SK-N-SH (cell line): ENCODE measurements at regions not wholly inside any gene's neighbourhood (a gene's known extent, or its start where the extent isn't known, plus 50 kb on each side); places are given as distances from the start of the nearest gene placed in this dataset.

ENCODE experiments used
- CTCF ChIA-PET: fragments of 300-600, 350-600 bp; formaldehyde crosslinking; extraction: SDS; loops from one replicate; lab custom pipeline; 2021; lab: Yijun Ruan, JAX
- POLR2A ChIA-PET: fragments of 350-600 bp; sonication (Branson Sonifier 250); formaldehyde crosslinking; extraction: SDS; loops from one replicate; lab custom pipeline; 2020; ENCODE audit warnings: antibody characterized with exemption, inconsistent platforms; lab: Yijun Ruan, JAX
- DNase-seq: peaks from one replicate; pipeline ENCODE4 v3.0.0; 2012
- H2AFZ ChIP-seq: fragments of 200-600 bp; sonication (generic); 2 replicates; pipeline ENCODE4 v1.8.1; 2016; ENCODE audit warnings: antibody characterized with exemption, mild to moderate bottlenecking, low read depth
- H3F3A ChIP-seq: fragments of 200-600 bp; sonication (generic); replicated peaks from 2 replicates; pipeline ENCODE3; 2016; ENCODE audit warnings: antibody characterized with exemption, mild to moderate bottlenecking; ENCODE audit not compliant: insufficient read depth
- H3K27ac ChIP-seq, 2 experiments: fragments of 200-500 bp in 1 of 2; fragments of 200-600 bp in 1 of 2; sonication (Bioruptor generic) in 1 of 2; sonication (generic), shearing (Covaris generic) in 1 of 2; 2 replicates each; pipeline versions ENCODE4 v1.5.1 to v1.6.1; 2014 to 2016; ENCODE audit warnings: low read depth in 2 of 2, inconsistent platforms in 1 of 2, low read length in 1 of 2, mild to moderate bottlenecking in 1 of 2, mixed read lengths in 1 of 2
- H3K27me3 ChIP-seq: fragments of 200-600 bp; sonication (generic), shearing (Covaris generic); 2 replicates; pipeline ENCODE4 v1.6.1; 2016; ENCODE audit warnings: mixed run types; ENCODE audit not compliant: insufficient read depth
- H3K36me3 ChIP-seq, 2 experiments: fragments of 200-500 bp in 1 of 2; fragments of 200-600 bp in 1 of 2; sonication (Bioruptor generic) in 1 of 2; sonication (generic) in 1 of 2; replicated peaks in 1 of 2; 2 replicates each; pipeline versions ENCODE3 to v1.5.1; 2014 to 2016; ENCODE audit warnings: low read length in 1 of 2, mild to moderate bottlenecking in 1 of 2; ENCODE audit not compliant: insufficient read depth in 2 of 2, control insufficient read depth in 1 of 2
- H3K4me1 ChIP-seq, 2 experiments: fragments of 200-500 bp in 1 of 2; fragments of 200-600 bp in 1 of 2; sonication (Bioruptor generic) in 1 of 2; sonication (generic), shearing (Covaris generic) in 1 of 2; 2 replicates each; pipeline versions ENCODE4 v1.5.1 to v1.6.1; 2014 to 2016; ENCODE audit warnings: low read depth in 1 of 2, low read length in 1 of 2, mixed run types in 1 of 2; ENCODE audit not compliant: insufficient read depth in 2 of 2, control insufficient read depth in 1 of 2
- H3K4me2 ChIP-seq: fragments of 200-600 bp; sonication (generic), shearing (Covaris generic); 2 replicates; pipeline ENCODE4 v1.6.1; 2017; ENCODE audit warnings: mixed run types
- H3K4me3 ChIP-seq, 2 experiments: fragments of 200-500 bp in 1 of 2; fragments of 200-600 bp in 1 of 2; sonication (Bioruptor generic) in 1 of 2; sonication (generic), shearing (Covaris generic) in 1 of 2; 2 replicates each; pipeline versions ENCODE4 v1.5.1 to v1.8.1; 2014 to 2016; ENCODE audit warnings: low read depth in 2 of 2, inconsistent platforms in 1 of 2, low read length in 1 of 2, mild to moderate bottlenecking in 1 of 2, mixed read lengths in 1 of 2, moderate library complexity in 1 of 2
- H3K79me2 ChIP-seq: fragments of 200-600 bp; sonication (generic); 2 replicates; pipeline ENCODE4 v1.8.1; 2017; ENCODE audit warnings: mild to moderate bottlenecking; ENCODE audit not compliant: insufficient read depth
- H3K9ac ChIP-seq: fragments of 200-600 bp; sonication (generic); 2 replicates; pipeline ENCODE4 v1.6.1; 2017; ENCODE audit warnings: mixed run types
- H3K9me2 ChIP-seq: fragments of 200-600 bp; sonication (generic); 2 replicates; pipeline ENCODE4 v1.6.1; 2017; ENCODE audit warnings: mixed run types
- H3K9me3 ChIP-seq: fragments of 200-600 bp; sonication (generic); 2 replicates; pipeline ENCODE4 v1.6.1; 2017; ENCODE audit warnings: mixed run types, mild to moderate bottlenecking, moderate library complexity
- H4K20me1 ChIP-seq: fragments of 200-600 bp; sonication (generic); 2 replicates; pipeline ENCODE4 v1.6.1; 2017; ENCODE audit warnings: mild to moderate bottlenecking, mixed run types; ENCODE audit not compliant: insufficient read depth
- GABPA ChIP-seq: IDR thresholded peaks from 2 replicates; pipeline ENCODE4 v1.4.0; 2012; ENCODE audit warnings: low read depth, mild to moderate bottlenecking
- GATA2 ChIP-seq: sonication (generic); formaldehyde crosslinking; IDR thresholded peaks from 2 replicates; pipeline ENCODE4 v1.5.0; 2020; ENCODE audit warnings: mild to moderate bottlenecking, missing genetic modification reagents
- JUND ChIP-seq: IDR thresholded peaks from 2 replicates; pipeline ENCODE4 v1.4.0; 2012
- MEF2A ChIP-seq: IDR thresholded peaks from 2 replicates; pipeline ENCODE4 v1.4.0; 2012; ENCODE audit warnings: low read depth, borderline replicate concordance
- MXI1 ChIP-seq: IDR thresholded peaks from 2 replicates; pipeline ENCODE4 v1.6.1; 2012; ENCODE audit warnings: mild to moderate bottlenecking, low read depth, low read length, improper control_type of control experiment
- NFIC ChIP-seq: IDR thresholded peaks from 2 replicates; pipeline ENCODE4 v1.4.0; 2012; ENCODE audit warnings: borderline replicate concordance
- PBX3 ChIP-seq: IDR thresholded peaks from 2 replicates; pipeline ENCODE4; 2012
- RAD21 ChIP-seq: IDR thresholded peaks from 2 replicates; pipeline ENCODE4 v1.6.1; 2012; ENCODE audit warnings: mild to moderate bottlenecking, low read length
- RCOR1 ChIP-seq: fragments of 150-350 bp; IDR thresholded peaks from 2 replicates; pipeline ENCODE4 v1.6.1; 2017; ENCODE audit warnings: antibody characterized with exemption, low read length
- RFX5 ChIP-seq: IDR thresholded peaks from 2 replicates; pipeline ENCODE4 v1.6.1; 2012; ENCODE audit warnings: mild to moderate bottlenecking, improper control_type of control experiment, low read length
- RXRA ChIP-seq: IDR thresholded peaks from 2 replicates; pipeline ENCODE4 v1.4.0; 2012; ENCODE audit warnings: low read depth, mild to moderate bottlenecking, borderline replicate concordance
- SMC3 ChIP-seq: IDR thresholded peaks from 2 replicates; pipeline ENCODE4 v1.6.1; 2012; ENCODE audit warnings: low read depth, low read length, improper control_type of control experiment
- TCF12 ChIP-seq: IDR thresholded peaks from 2 replicates; pipeline ENCODE4 v1.4.0; 2012
- YY1 ChIP-seq: IDR thresholded peaks from 2 replicates; pipeline ENCODE4 v1.4.0; 2012; ENCODE audit warnings: low read depth, mild to moderate bottlenecking
- WGBS: methylation state at CpG from one replicate; pipeline ENCODE4 v1.1.6; 2017; ENCODE audit warnings: low lambda C conversion rate; 5-methylcytosine and 5-hydroxymethylcytosine counted together
- TF ChIP-seq, protein P1 (sequence below): fragments of 150-350 bp; IDR thresholded peaks from 2 replicates; pipeline ENCODE4 v1.6.1; 2017; ENCODE audit warnings: antibody characterized with exemption, low read length, low read depth, borderline replicate concordance
- TF ChIP-seq, protein P2 (sequence below): IDR thresholded peaks from 2 replicates; pipeline ENCODE4 v1.4.0; 2012; ENCODE audit warnings: low read depth, borderline replicate concordance
- TF ChIP-seq, protein P3 (sequence below): IDR thresholded peaks from 2 replicates; pipeline ENCODE4 v1.4.0; 2012; ENCODE audit warnings: low read depth, borderline replicate concordance
- TF ChIP-seq, protein P4 (sequence below): IDR thresholded peaks from 2 replicates; pipeline ENCODE4 v1.4.0; 2012; ENCODE audit warnings: low read depth

- no peaks in the 10 kb centered on the region for H3K36me3 ChIP-seq
- DNase-seq = no peak
- H2AFZ ChIP-seq = no peak overlapping the region
- H3F3A ChIP-seq = no peaks in the 10 kb centered on the region
- 28% methylated on average over 3 of the region's 3 CpGs for WGBS
- H4K20me1 ChIP-seq = no peaks in the 10 kb centered on the region
- no peak overlapping the region for H3K4me3 ChIP-seq
- no peaks in the 10 kb centered on the region for H3K27me3 ChIP-seq
- no peaks in the 10 kb centered on the region for H3K79me2 ChIP-seq
- ChIA-PET CTCF (no interaction called here), POLR2A (no interaction called here)
- H3K27ac ChIP-seq = no peak overlapping the region
- H3K9me3 ChIP-seq = no peaks in the 10 kb centered on the region
- H3K4me2 ChIP-seq = no peak overlapping the region
- TF ChIP-seq TCF12 (no peak), PBX3 (no peak), RXRA (no peak), GATA2 (CRISPR knock-in tag) (no peak), MEF2A (no peak), MXI1 (no peak), RCOR1 (no peak)
- TF ChIP-seq, protein P1, sequence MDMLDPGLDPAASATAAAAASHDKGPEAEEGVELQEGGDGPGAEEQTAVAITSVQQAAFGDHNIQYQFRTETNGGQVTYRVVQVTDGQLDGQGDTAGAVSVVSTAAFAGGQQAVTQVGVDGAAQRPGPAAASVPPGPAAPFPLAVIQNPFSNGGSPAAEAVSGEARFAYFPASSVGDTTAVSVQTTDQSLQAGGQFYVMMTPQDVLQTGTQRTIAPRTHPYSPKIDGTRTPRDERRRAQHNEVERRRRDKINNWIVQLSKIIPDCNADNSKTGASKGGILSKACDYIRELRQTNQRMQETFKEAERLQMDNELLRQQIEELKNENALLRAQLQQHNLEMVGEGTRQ = no peak
- TF ChIP-seq, protein P2, sequence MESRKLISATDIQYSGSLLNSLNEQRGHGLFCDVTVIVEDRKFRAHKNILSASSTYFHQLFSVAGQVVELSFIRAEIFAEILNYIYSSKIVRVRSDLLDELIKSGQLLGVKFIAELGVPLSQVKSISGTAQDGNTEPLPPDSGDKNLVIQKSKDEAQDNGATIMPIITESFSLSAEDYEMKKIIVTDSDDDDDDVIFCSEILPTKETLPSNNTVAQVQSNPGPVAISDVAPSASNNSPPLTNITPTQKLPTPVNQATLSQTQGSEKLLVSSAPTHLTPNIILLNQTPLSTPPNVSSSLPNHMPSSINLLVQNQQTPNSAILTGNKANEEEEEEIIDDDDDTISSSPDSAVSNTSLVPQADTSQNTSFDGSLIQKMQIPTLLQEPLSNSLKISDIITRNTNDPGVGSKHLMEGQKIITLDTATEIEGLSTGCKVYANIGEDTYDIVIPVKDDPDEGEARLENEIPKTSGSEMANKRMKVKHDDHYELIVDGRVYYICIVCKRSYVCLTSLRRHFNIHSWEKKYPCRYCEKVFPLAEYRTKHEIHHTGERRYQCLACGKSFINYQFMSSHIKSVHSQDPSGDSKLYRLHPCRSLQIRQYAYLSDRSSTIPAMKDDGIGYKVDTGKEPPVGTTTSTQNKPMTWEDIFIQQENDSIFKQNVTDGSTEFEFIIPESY = no peak
- TF ChIP-seq, protein P3, sequence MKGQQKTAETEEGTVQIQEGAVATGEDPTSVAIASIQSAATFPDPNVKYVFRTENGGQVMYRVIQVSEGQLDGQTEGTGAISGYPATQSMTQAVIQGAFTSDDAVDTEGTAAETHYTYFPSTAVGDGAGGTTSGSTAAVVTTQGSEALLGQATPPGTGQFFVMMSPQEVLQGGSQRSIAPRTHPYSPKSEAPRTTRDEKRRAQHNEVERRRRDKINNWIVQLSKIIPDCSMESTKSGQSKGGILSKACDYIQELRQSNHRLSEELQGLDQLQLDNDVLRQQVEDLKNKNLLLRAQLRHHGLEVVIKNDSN = no peak
- TF ChIP-seq, all 33 proteins: peak for 0
- no peak overlapping the region for H3K9ac ChIP-seq
- no peaks in the 10 kb centered on the region for H3K9me2 ChIP-seq
- H3K4me1 ChIP-seq = no peaks in the 10 kb centered on the region
Observed at GRCh38 chr2:146669735-146670134, 1175.1 kb upstream of the ACVR2A start.

GRCh38 chr2:146666340-146666739 is 1178.5 kb upstream of the ACVR2A start:
- 21% methylated on average over 1 of the region's 1 CpG for WGBS
- TF ChIP-seq, protein P2 = no peak
- TF ChIP-seq YY1 = no peak
- TF ChIP-seq PBX3 = no peak
- TF ChIP-seq, protein P3 = no peak
- no peak for TF ChIP-seq SMC3
- TF ChIP-seq JUND = no peak
- no peak for TF ChIP-seq RAD21
- TF ChIP-seq GABPA = no peak
- TF ChIP-seq, protein P4, sequence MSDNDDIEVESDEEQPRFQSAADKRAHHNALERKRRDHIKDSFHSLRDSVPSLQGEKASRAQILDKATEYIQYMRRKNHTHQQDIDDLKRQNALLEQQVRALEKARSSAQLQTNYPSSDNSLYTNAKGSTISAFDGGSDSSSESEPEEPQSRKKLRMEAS = no peak
- TF ChIP-seq RFX5 = no peak
- no peak for TF ChIP-seq NFIC

More at GRCh38 chr2:146666340-146666739, 1178.5 kb upstream of the ACVR2A start:
- POLR2A ChIA-PET = no interaction called here
- H3K27ac ChIP-seq = no peak overlapping the region
- H3K27me3 ChIP-seq = peaks cover 8% of the 10 kb centered on the region
- no peak overlapping the region for H3K4me3 ChIP-seq
- no peaks in the 10 kb centered on the region for H3K9me3 ChIP-seq
- no peaks in the 10 kb centered on the region; a peak in 1 of 4 replicates for H3K4me1 ChIP-seq
- no peaks in the 10 kb centered on the region for H3F3A ChIP-seq
- H3K36me3 ChIP-seq = no peaks in the 10 kb centered on the region
- no peak overlapping the region for H3K4me2 ChIP-seq
- H3K9ac ChIP-seq = no peak overlapping the region
- CTCF ChIA-PET = interaction anchor here (1.7 kb wide), 1 partner anchor 12 kb away, joined by 3 read pairs; no protein-coding TSS in a partner anchor
- H2AFZ ChIP-seq = no peak overlapping the region
- no peak for DNase-seq
- H3K79me2 ChIP-seq = no peaks in the 10 kb centered on the region
- H4K20me1 ChIP-seq = no peaks in the 10 kb centered on the region
- no peaks in the 10 kb centered on the region for H3K9me2 ChIP-seq
